ENCODE measurements at regions not wholly inside any gene's neighbourhood (a gene's known extent, or its start where the extent isn't known, plus 50 kb on each side); places are given as distances from the start of the nearest gene placed in this dataset.

- DNase-seq (ENCODE audit: extremely low read depth, low read depth): no peak
- TF ChIP-seq CTCF (IDR thresholded peaks at IDR 0.05; ENCODE audit: low read depth, low read length): no peak
Measured at GRCh38 chr9:26527931-26528330, 364.7 kb downstream of the CAAP1 start.

GRCh38 chr9:26524267-26524666, 368.3 kb downstream of the CAAP1 start:
- no peak for DNase-seq (ENCODE audit: extremely low read depth, low read depth)
- no peak for TF ChIP-seq CTCF (IDR thresholded peaks at IDR 0.05; ENCODE audit: low read depth, low read length)

GRCh38 chr9:26523577-26523976, 369.0 kb downstream of the CAAP1 start:
- no peak for DNase-seq (ENCODE audit: extremely low read depth, low read depth)
- TF ChIP-seq CTCF (IDR thresholded peaks at IDR 0.05; ENCODE audit: low read depth, low read length): no peak

GRCh38 chr9:26520141-26520540, 372.5 kb downstream of the CAAP1 start:
- no peak for DNase-seq (ENCODE audit: extremely low read depth, low read depth)
- TF ChIP-seq CTCF (IDR thresholded peaks at IDR 0.05; ENCODE audit: low read depth, low read length): no peak

GRCh38 chr9:26516773-26517343, 375.7 kb downstream of the CAAP1 start:
- TF ChIP-seq CTCF (IDR thresholded peaks at IDR 0.05; ENCODE audit: low read depth, low read length): no peak
- no peak for DNase-seq (ENCODE audit: extremely low read depth, low read depth)

GRCh38 chr9:26513730-26514129, 378.9 kb downstream of the CAAP1 start:
- no peak for TF ChIP-seq CTCF (IDR thresholded peaks at IDR 0.05; ENCODE audit: low read depth, low read length)
- DNase-seq (ENCODE audit: extremely low read depth, low read depth): no peak

- DNase-seq (ENCODE audit: extremely low read depth, low read depth): no peak
Measured at GRCh38 chr9:26510137-26510536, 382.5 kb downstream of the CAAP1 start.

More at GRCh38 chr9:26510137-26510536, 382.5 kb downstream of the CAAP1 start:
- no peak for TF ChIP-seq CTCF (IDR thresholded peaks at IDR 0.05; ENCODE audit: low read depth, low read length)

Measured in AG09319 (cell line).